A673 (cell line): ENCODE measurements at regions not wholly inside any gene's neighbourhood (a gene's known extent, or its start where the extent isn't known, plus 50 kb on each side); places are given as distances from the start of the nearest gene placed in this dataset.

Experiments
- BruUV-seq: library from RNA; stranded (reverse); fragments of 400-500 nt; replicated peaks from 2 replicates; lab custom pipeline; 2021; lab: Mats Ljungman, UMichigan
- CTCF ChIA-PET: fragments of 300-600 bp; sonication (Branson Sonifier 250); formaldehyde crosslinking; loops from one replicate; lab custom pipeline; 2022; ENCODE audit warnings: antibody characterized with exemption; lab: Charles Lee
- POLR2A ChIA-PET: fragments of 300-600 bp; sonication (Branson Sonifier 250); formaldehyde crosslinking; loops from one replicate; lab custom pipeline; 2022; ENCODE audit warnings: antibody characterized with exemption; ENCODE audit not compliant: low non-redundant PET; lab: Charles Lee
- DNase-seq: peaks from one replicate; pipeline ENCODE4 v3.0.0-alpha.2; 2015; ENCODE audit warnings: low spot score
- H3K27ac ChIP-seq: fragments of 200-600 bp; sonication (generic); 2 replicates; pipeline ENCODE4 v1.5.1; 2016; ENCODE audit warnings: mixed run types, low read depth, mild to moderate bottlenecking, mixed read lengths, antibody characterized with exemption, low read length; ENCODE audit not compliant: poor library complexity, severe bottlenecking
- H3K27me3 ChIP-seq: fragments of 200-600 bp; sonication (generic); replicated peaks from 2 replicates; pipeline ENCODE4 v1.6.1; 2017; ENCODE audit warnings: mixed run types, low read depth, mild to moderate bottlenecking, mixed read lengths, antibody characterized with exemption, low read length; ENCODE audit not compliant: insufficient read depth, poor library complexity
- H3K36me3 ChIP-seq: fragments of 200-600 bp; sonication (generic); 2 replicates; pipeline ENCODE4 v1.6.1; 2016; ENCODE audit warnings: mixed run types, mild to moderate bottlenecking, mixed read lengths, antibody characterized with exemption, low read length; ENCODE audit not compliant: insufficient read depth, poor library complexity, severe bottlenecking
- H3K4me1 ChIP-seq: fragments of 200-600 bp; sonication (generic); 2 replicates; pipeline ENCODE4 v1.6.1; 2017; ENCODE audit warnings: mixed run types, mild to moderate bottlenecking, mixed read lengths, antibody characterized with exemption, low read length; ENCODE audit not compliant: insufficient read depth, poor library complexity, severe bottlenecking
- H3K4me3 ChIP-seq: fragments of 200-600 bp; sonication (generic); 2 replicates; pipeline ENCODE4 v1.5.1; 2016; ENCODE audit warnings: low read depth, mixed run types, mild to moderate bottlenecking, mixed read lengths, low read length; ENCODE audit not compliant: poor library complexity, severe bottlenecking
- H3K9me3 ChIP-seq: fragments of 200-600 bp; sonication (generic); 2 replicates; pipeline ENCODE4 v1.6.1; 2016; ENCODE audit warnings: mixed run types, low read depth, mild to moderate bottlenecking, mixed read lengths, antibody characterized with exemption, low read length; ENCODE audit not compliant: poor library complexity, severe bottlenecking
- CTCF ChIP-seq: fragments of 300-800, 200-600 bp; sonication (generic); conservative IDR thresholded peaks from 2 replicates; pipeline ENCODE4 v1.5.1; 2017; ENCODE audit warnings: low read depth, mild to moderate bottlenecking, antibody characterized with exemption, low read length, moderate library complexity, mixed read lengths
- EZH2 ChIP-seq: fragments of 200-600 bp; sonication (generic); IDR thresholded peaks from 2 replicates; pipeline ENCODE4 v1.6.1; 2017; ENCODE audit warnings: borderline replicate concordance, low read depth, mild to moderate bottlenecking, mixed read lengths, antibody characterized with exemption, low read length; ENCODE audit not compliant: poor library complexity, severe bottlenecking
- intact Hi-C: fragments of 100-400 bp; cut with micrococcal nuclease; formaldehyde crosslinking; loops from one replicate; pipeline ENCODE4 v1.10.0; 2022; ENCODE audit not compliant: unreplicated experiment

DNA sequence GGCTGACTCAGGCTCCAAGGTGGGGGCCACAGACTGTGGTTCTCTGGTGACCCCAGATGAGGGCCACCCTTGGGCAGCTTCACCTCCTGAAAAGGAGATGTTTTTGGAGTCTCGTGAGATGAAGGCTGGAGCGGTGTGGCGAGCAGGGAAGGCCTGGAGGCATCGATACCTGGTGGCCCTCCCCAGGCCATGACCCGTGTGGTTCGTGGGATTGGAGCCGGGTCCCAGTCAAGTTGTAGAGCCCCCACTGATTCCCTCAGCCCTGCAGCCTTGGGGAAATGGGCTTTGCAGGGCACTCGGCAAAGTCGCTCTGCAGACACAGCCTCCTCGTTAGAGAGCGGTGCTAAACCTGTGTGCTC is 1083.4 kb downstream of the BRD1 start:
- TF ChIP-seq CTCF (no peak), EZH2 (no peak)
- intact Hi-C loops: no loop called here
- Histone ChIP-seq H3K4me1 (no peaks in the 10 kb centered on the region), H3K4me3 (no peak overlapping the region), H3K9me3 (no peaks in the 10 kb centered on the region), H3K27ac (no peak overlapping the region), H3K27me3 (no peaks in the 10 kb centered on the region), H3K36me3 (no peaks in the 10 kb centered on the region)
- ChIA-PET CTCF (no interaction called here), POLR2A (no interaction called here)
- DNase-seq: no peak
- BruUV-seq: no TSS peak

DNA sequence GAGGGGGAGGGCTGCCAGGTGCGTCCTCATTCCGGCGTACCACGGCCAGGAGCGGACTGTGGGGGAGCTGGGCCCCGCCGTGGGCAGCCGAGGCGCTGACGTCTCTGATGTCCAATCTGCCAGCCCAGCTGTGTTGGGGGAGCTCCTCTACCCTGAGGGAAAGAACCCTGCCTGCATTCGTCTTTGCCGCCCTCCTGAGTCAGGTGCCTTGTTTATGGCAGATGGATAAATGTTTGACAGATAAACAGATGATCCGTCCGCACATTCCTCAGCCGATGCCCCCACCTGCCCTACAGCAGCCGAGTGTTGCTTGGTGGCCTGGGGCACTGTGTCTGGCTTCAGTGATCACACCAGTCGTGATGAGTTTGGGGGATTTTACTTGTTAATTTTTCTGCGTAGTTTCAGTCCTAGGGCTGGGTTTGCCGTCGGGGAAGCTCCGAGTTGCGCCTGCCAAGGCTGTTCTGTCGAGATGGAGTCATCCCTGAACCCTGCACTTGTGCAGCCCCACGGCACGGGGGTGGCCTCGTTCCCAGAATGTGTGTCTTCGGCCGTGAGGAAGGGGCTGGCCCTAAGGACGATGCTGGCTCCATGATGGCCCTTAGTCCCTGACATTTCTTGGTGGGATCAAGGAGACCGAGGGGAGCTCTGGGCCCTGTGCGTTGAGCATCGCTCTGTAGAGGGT is 1083.9 kb downstream of the BRD1 start:
- TF ChIP-seq EZH2 (no peak), CTCF (no peak)
- Histone ChIP-seq H3K27ac (no peak overlapping the region), H3K4me3 (no peak overlapping the region), H3K36me3 (no peaks in the 10 kb centered on the region), H3K27me3 (no peaks in the 10 kb centered on the region), H3K4me1 (no peaks in the 10 kb centered on the region), H3K9me3 (no peaks in the 10 kb centered on the region)
- DNase-seq: no peak
- CTCF ChIA-PET: no interaction called here
- POLR2A ChIA-PET: no interaction called here
- no TSS peak for BruUV-seq
- intact Hi-C loops: no loop called here

DNA sequence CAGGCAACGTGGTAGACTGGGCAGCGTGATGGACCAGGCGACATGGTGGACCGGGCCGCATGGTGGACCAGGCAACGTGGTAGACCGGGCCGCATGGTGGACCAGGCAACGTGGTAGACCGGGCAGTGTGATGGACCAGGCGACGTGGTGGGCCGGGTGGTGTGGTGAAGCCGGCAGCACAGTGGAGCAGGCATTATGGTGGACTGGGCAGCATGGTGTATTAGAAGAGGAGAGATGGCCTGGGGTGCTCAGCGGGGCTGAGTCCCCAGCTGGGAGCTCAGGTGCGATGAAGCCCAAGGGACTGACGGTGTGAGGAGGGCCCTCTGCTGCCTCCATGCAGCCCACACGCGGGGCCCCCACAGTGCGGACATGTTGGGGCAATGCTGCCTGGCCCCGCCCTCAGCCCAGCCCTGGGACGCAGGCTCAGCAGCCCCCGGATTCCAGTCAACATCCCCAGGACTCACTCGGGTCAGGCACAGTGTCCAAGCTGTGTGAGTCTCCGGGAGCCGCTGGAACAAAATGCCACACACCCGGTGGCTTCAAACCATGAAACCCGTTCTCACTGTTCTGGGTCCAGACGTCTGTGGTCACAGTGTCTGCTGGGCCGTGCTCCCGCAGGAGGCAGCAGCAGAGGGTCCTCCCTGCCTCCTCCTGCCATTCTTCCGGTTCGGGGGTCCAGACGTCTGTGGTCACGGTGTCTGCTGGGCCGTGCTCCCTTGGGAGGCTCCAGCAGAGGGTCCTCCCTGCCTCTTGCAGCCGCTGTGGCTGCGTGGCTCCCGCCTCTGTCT is 1084.9 kb downstream of the BRD1 start:
- TF ChIP-seq CTCF: no peak
- TF ChIP-seq EZH2: no peak
- no peaks in the 10 kb centered on the region for H3K36me3 ChIP-seq
- no peaks in the 10 kb centered on the region for H3K27me3 ChIP-seq
- H3K4me3 ChIP-seq: no peak overlapping the region
- intact Hi-C loops: no loop called here
- H3K4me1 ChIP-seq: no peaks in the 10 kb centered on the region
- no peaks in the 10 kb centered on the region for H3K9me3 ChIP-seq
- no peak for DNase-seq
- POLR2A ChIA-PET: no interaction called here
- CTCF ChIA-PET: no interaction called here
- BruUV-seq: no TSS peak
- no peak overlapping the region for H3K27ac ChIP-seq
